DOHH2 (cell line): ENCODE measurements at regions not wholly inside any gene's neighbourhood (a gene's known extent, or its start where the extent isn't known, plus 50 kb on each side); places are given as distances from the start of the nearest gene placed in this dataset.

Experiments
- EZH2phosphoT487 ChIP-seq: fragments of 200-600 bp; sonication (generic); IDR thresholded peaks from 2 replicates; pipeline ENCODE4 v1.6.1; 2017; ENCODE audit warnings: borderline replicate concordance, mild to moderate bottlenecking, antibody characterized with exemption, low read length, moderate library complexity, mixed read lengths
- TF ChIP-seq, protein P1 (sequence below): fragments of 200-600 bp; sonication (generic); IDR thresholded peaks from one replicate; pipeline ENCODE4 v1.5.1; 2014; ENCODE audit warnings: antibody characterized with exemption, mild to moderate bottlenecking, low read depth, low read length; ENCODE audit not compliant: poor library complexity, severe bottlenecking

DNA sequence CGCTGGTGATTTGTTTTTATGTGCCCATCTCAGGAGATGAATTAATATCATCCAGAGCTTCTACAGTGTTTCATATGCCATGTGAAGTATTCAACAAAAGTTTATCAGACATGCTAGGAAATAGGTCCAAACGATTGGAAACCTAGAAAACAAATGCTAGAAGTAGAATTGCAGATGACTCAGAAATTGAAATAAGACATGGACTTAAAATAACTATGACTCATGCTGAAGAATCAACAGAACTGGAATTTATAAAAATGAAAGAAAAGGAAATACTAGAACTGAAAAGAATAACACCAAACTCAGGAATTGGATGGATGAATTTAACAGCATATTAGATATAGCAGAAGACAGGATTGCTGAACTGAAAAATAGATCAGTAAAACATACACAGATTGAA lies 172.7 kb upstream of the GIMD1 start:
- TF ChIP-seq, protein P1, sequence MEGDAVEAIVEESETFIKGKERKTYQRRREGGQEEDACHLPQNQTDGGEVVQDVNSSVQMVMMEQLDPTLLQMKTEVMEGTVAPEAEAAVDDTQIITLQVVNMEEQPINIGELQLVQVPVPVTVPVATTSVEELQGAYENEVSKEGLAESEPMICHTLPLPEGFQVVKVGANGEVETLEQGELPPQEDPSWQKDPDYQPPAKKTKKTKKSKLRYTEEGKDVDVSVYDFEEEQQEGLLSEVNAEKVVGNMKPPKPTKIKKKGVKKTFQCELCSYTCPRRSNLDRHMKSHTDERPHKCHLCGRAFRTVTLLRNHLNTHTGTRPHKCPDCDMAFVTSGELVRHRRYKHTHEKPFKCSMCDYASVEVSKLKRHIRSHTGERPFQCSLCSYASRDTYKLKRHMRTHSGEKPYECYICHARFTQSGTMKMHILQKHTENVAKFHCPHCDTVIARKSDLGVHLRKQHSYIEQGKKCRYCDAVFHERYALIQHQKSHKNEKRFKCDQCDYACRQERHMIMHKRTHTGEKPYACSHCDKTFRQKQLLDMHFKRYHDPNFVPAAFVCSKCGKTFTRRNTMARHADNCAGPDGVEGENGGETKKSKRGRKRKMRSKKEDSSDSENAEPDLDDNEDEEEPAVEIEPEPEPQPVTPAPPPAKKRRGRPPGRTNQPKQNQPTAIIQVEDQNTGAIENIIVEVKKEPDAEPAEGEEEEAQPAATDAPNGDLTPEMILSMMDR: no peak
- TF ChIP-seq EZH2phosphoT487: no peak
